MM.1S (cell line): ENCODE measurements at regions not wholly inside any gene's neighbourhood (a gene's known extent, or its start where the extent isn't known, plus 50 kb on each side); places are given as distances from the start of the nearest gene placed in this dataset.

ENCODE experiments used
- DNase-seq: peaks from one replicate; pipeline ENCODE4 v3.0.0-alpha.2; 2015
- H2AFZ ChIP-seq: fragments of 300-600 bp; sonication (generic); 2 replicates; pipeline ENCODE4 v1.6.0; 2016; ENCODE audit warnings: antibody characterized with exemption, low read length
- H3F3A ChIP-seq: fragments of 300-600 bp; sonication (generic); 2 replicates; pipeline ENCODE4 v1.6.1; 2016; ENCODE audit warnings: mild to moderate bottlenecking, antibody characterized with exemption, low read length, moderate library complexity, mixed read lengths; ENCODE audit not compliant: insufficient read depth
- H3K27ac ChIP-seq: fragments of 300-600 bp; sonication (generic); 2 replicates; pipeline ENCODE4 v1.5.1; 2016; ENCODE audit warnings: mild to moderate bottlenecking, low read length
- H3K27me3 ChIP-seq: fragments of 300-600 bp; sonication (generic); replicated peaks from 2 replicates; pipeline ENCODE4 v1.6.0; 2016; ENCODE audit warnings: low read length; ENCODE audit not compliant: insufficient read depth
- H3K36me3 ChIP-seq: fragments of 300-600 bp; sonication (generic); replicated peaks from 2 replicates; pipeline ENCODE4 v1.6.1; 2016; ENCODE audit warnings: mild to moderate bottlenecking, low read length, mixed read lengths; ENCODE audit not compliant: insufficient read depth
- H3K4me1 ChIP-seq: fragments of 300-600 bp; sonication (generic); 2 replicates; pipeline ENCODE4 v1.6.1; 2016; ENCODE audit warnings: low read length, mixed read lengths
- H3K4me2 ChIP-seq: fragments of 300-600 bp; sonication (generic); 2 replicates; pipeline ENCODE4 v1.6.0; 2016; ENCODE audit warnings: low read depth, low read length
- H3K4me3 ChIP-seq: fragments of 300-600 bp; sonication (generic); 2 replicates; pipeline ENCODE4 v1.5.1; 2016; ENCODE audit warnings: low read length, mixed read lengths
- H3K79me2 ChIP-seq: fragments of 300-600 bp; sonication (generic); 2 replicates; pipeline ENCODE4 v1.6.1; 2016; ENCODE audit warnings: mixed run types, low read length, mixed read lengths
- H3K9ac ChIP-seq: fragments of 300-600 bp; sonication (generic); 2 replicates; pipeline ENCODE4 v1.6.1; 2016; ENCODE audit warnings: low read length, mixed read lengths
- H3K9me2 ChIP-seq: fragments of 300-600 bp; sonication (generic); replicated peaks from 2 replicates; pipeline ENCODE4 v1.6.1; 2016; ENCODE audit warnings: mild to moderate bottlenecking, low read length, mixed read lengths; ENCODE audit not compliant: insufficient read depth
- H3K9me3 ChIP-seq: fragments of 300-600 bp; sonication (generic); replicated peaks from 2 replicates; pipeline ENCODE4 v1.6.1; 2016; ENCODE audit warnings: mild to moderate bottlenecking, low read length, mixed read lengths; ENCODE audit not compliant: insufficient read depth
- H4K20me1 ChIP-seq: fragments of 300-600 bp; sonication (generic); 2 replicates; pipeline ENCODE4 v1.6.1; 2016; ENCODE audit warnings: mild to moderate bottlenecking, low read length, moderate library complexity, mixed read lengths; ENCODE audit not compliant: insufficient read depth
- CTCF ChIP-seq: fragments of 300-600 bp; sonication (generic); IDR thresholded peaks from 2 replicates; pipeline ENCODE4 v1.5.1; 2016; ENCODE audit warnings: antibody characterized with exemption, low read length, mixed read lengths
- EZH2 ChIP-seq: fragments of 300-600 bp; sonication (generic); optimal IDR thresholded peaks from 2 replicates; pipeline ENCODE3; 2017; ENCODE audit warnings: low read depth, mild to moderate bottlenecking, antibody characterized with exemption, low read length, mixed read lengths
- EZH2phosphoT487 ChIP-seq: fragments of 300-600 bp; sonication (generic); IDR thresholded peaks from 2 replicates; pipeline ENCODE4 v1.6.1; 2018; ENCODE audit warnings: antibody characterized with exemption, low read length

- no peak for DNase-seq
- Histone ChIP-seq H3F3A (no peaks in the 10 kb centered on the region), H3K9ac (no peak overlapping the region), H3K4me1 (no peaks in the 10 kb centered on the region), H4K20me1 (no peaks in the 10 kb centered on the region), H3K4me3 (no peak overlapping the region), H3K36me3 (no peaks in the 10 kb centered on the region), H2AFZ (no peak overlapping the region), H3K4me2 (no peak overlapping the region), H3K9me2 (no peaks in the 10 kb centered on the region), H3K79me2 (no peaks in the 10 kb centered on the region), H3K27ac (no peak overlapping the region), H3K27me3 (no peaks in the 10 kb centered on the region), H3K9me3 (no peaks in the 10 kb centered on the region)
- TF ChIP-seq EZH2 (no peak), CTCF (no peak), EZH2phosphoT487 (no peak)
Measured at GRCh38 chr7:20520530-20520929, 94.9 kb upstream of the ABCB5 start.

- TF ChIP-seq EZH2 = no peak
- TF ChIP-seq EZH2phosphoT487 = no peak
- TF ChIP-seq CTCF = no peak
- Histone ChIP-seq H3K9ac (no peak overlapping the region), H3K4me2 (no peak overlapping the region), H3K4me1 (no peaks in the 10 kb centered on the region), H3K9me2 (no peaks in the 10 kb centered on the region), H3K36me3 (no peaks in the 10 kb centered on the region), H3K9me3 (no peaks in the 10 kb centered on the region), H2AFZ (no peak overlapping the region), H4K20me1 (no peaks in the 10 kb centered on the region), H3K27ac (no peak overlapping the region), H3K79me2 (no peaks in the 10 kb centered on the region), H3K27me3 (no peaks in the 10 kb centered on the region), H3F3A (no peaks in the 10 kb centered on the region), H3K4me3 (no peak overlapping the region)
- DNase-seq = no peak
Measured at GRCh38 chr7:20521243-20521642, 94.2 kb upstream of the ABCB5 start.

GRCh38 chr7:20529260-20529659, 86.2 kb upstream of the ABCB5 start:
- Histone ChIP-seq H2AFZ (no peak overlapping the region), H3K27me3 (no peaks in the 10 kb centered on the region), H3K9me3 (no peaks in the 10 kb centered on the region), H3K9me2 (no peaks in the 10 kb centered on the region), H3K4me1 (no peaks in the 10 kb centered on the region), H3F3A (no peaks in the 10 kb centered on the region), H3K79me2 (no peaks in the 10 kb centered on the region), H3K4me2 (no peak overlapping the region), H3K36me3 (no peaks in the 10 kb centered on the region), H3K4me3 (no peak overlapping the region), H3K27ac (no peak overlapping the region), H4K20me1 (no peaks in the 10 kb centered on the region), H3K9ac (no peak overlapping the region)
- TF ChIP-seq EZH2phosphoT487 = no peak
- TF ChIP-seq CTCF = no peak
- TF ChIP-seq EZH2 = no peak
- DNase-seq = no peak

GRCh38 chr7:20532890-20533289, 82.6 kb upstream of the ABCB5 start:
- no peak for DNase-seq
- Histone ChIP-seq H3K36me3 (no peaks in the 10 kb centered on the region), H3K27ac (no peak overlapping the region), H3K79me2 (no peaks in the 10 kb centered on the region), H3K4me2 (no peak overlapping the region), H4K20me1 (no peaks in the 10 kb centered on the region), H3K27me3 (no peaks in the 10 kb centered on the region), H3K9ac (no peak overlapping the region), H3K9me2 (no peaks in the 10 kb centered on the region), H3K4me3 (no peak overlapping the region), H3K4me1 (no peaks in the 10 kb centered on the region; the same call in 1 of the 2 replicates), H3K9me3 (no peaks in the 10 kb centered on the region), H3F3A (no peaks in the 10 kb centered on the region), H2AFZ (no peak overlapping the region)
- TF ChIP-seq EZH2phosphoT487 = no peak
- TF ChIP-seq CTCF = no peak
- TF ChIP-seq EZH2 = no peak
